H9 (cell line): ENCODE measurements at regions not wholly inside any gene's neighbourhood (a gene's known extent, or its start where the extent isn't known, plus 50 kb on each side); places are given as distances from the start of the nearest gene placed in this dataset.

Experiments used
- DNase-seq: peaks from one replicate; pipeline ENCODE4 v3.0.0-alpha.2; 2017
- H2AFZ ChIP-seq: one replicate; pipeline ENCODE4 v1.6.1; 2013; ENCODE audit warnings: mild to moderate bottlenecking, low read length, control low read depth, moderate library complexity
- H2AK5ac ChIP-seq: 2 replicates; pipeline ENCODE4 v1.6.1; 2013; ENCODE audit warnings: low read length, control low read depth, mixed read lengths; ENCODE audit not compliant: insufficient read length
- H2BK120ac ChIP-seq: one replicate; pipeline ENCODE4 v1.6.1; 2013; ENCODE audit warnings: low read depth, mild to moderate bottlenecking, low read length, control low read depth, inconsistent platforms; ENCODE audit not compliant: poor library complexity, severe bottlenecking
- H2BK12ac ChIP-seq: 2 replicates; pipeline ENCODE4 v1.6.1; 2013; ENCODE audit warnings: low read length, control low read depth, mixed read lengths, low read depth; ENCODE audit not compliant: insufficient read length
- H2BK15ac ChIP-seq: 2 replicates; pipeline ENCODE4 v1.6.1; 2013; ENCODE audit warnings: low read depth, low read length, control low read depth
- H2BK20ac ChIP-seq: one replicate; pipeline ENCODE4 v1.6.1; 2013; ENCODE audit warnings: low read depth, mild to moderate bottlenecking, low read length, control low read depth, inconsistent platforms; ENCODE audit not compliant: poor library complexity, severe bottlenecking
- H2BK5ac ChIP-seq: 2 replicates; pipeline ENCODE4 v1.6.1; 2013; ENCODE audit warnings: low read length, control low read depth, mixed read lengths; ENCODE audit not compliant: insufficient read length
- H3K14ac ChIP-seq: 2 replicates; pipeline ENCODE4 v1.6.1; 2013; ENCODE audit warnings: low read length, control low read depth; ENCODE audit not compliant: insufficient read depth
- H3K18ac ChIP-seq: 2 replicates; pipeline ENCODE4 v1.6.1; 2013; ENCODE audit warnings: low read depth, mild to moderate bottlenecking, mixed read lengths, low read length, control low read depth; ENCODE audit not compliant: insufficient read length
- H3K23ac ChIP-seq: 2 replicates; pipeline ENCODE4 v1.6.1; 2013; ENCODE audit warnings: low read length, control low read depth, mixed read lengths, low read depth; ENCODE audit not compliant: insufficient read length
- H3K23me2 ChIP-seq: 2 replicates; pipeline ENCODE4 v1.6.1; 2013; ENCODE audit warnings: low read depth, mild to moderate bottlenecking, mixed read lengths, low read length, control low read depth; ENCODE audit not compliant: insufficient read length, poor library complexity, severe bottlenecking
- H3K27ac ChIP-seq: 2 replicates; pipeline ENCODE4 v1.5.1; 2013; ENCODE audit warnings: low read length, control low read depth, mixed read lengths, low read depth; ENCODE audit not compliant: insufficient read length
- H3K27me3 ChIP-seq: 2 replicates; pipeline ENCODE4 v1.6.1; 2013; ENCODE audit warnings: low read length, control low read depth, inconsistent platforms; ENCODE audit not compliant: insufficient read depth
- H3K4ac ChIP-seq: 2 replicates; pipeline ENCODE4 v1.6.1; 2013; ENCODE audit warnings: low read depth, mild to moderate bottlenecking, control low read depth, inconsistent platforms, low read length, moderate library complexity
- H3K4me1 ChIP-seq: 2 replicates; pipeline ENCODE4 v1.6.1; 2013; ENCODE audit warnings: low read length, control low read depth, inconsistent platforms; ENCODE audit not compliant: insufficient read depth
- H3K4me2 ChIP-seq: 2 replicates; pipeline ENCODE4 v1.6.1; 2013; ENCODE audit warnings: low read length, control low read depth, mixed read lengths; ENCODE audit not compliant: insufficient read length, insufficient read depth
- H3K56ac ChIP-seq: 2 replicates; pipeline ENCODE4 v1.6.1; 2013; ENCODE audit warnings: low read depth, mild to moderate bottlenecking, mixed read lengths, low read length, control low read depth; ENCODE audit not compliant: insufficient read length
- H3K79me1 ChIP-seq: 2 replicates; pipeline ENCODE4 v1.6.1; 2013; ENCODE audit warnings: low read depth, mild to moderate bottlenecking, moderate library complexity, low read length, control low read depth, inconsistent platforms; ENCODE audit not compliant: insufficient read depth, poor library complexity, severe bottlenecking
- H3K79me2 ChIP-seq: 2 replicates; pipeline ENCODE4 v1.6.1; 2013; ENCODE audit warnings: low read length, control low read depth, inconsistent platforms; ENCODE audit not compliant: insufficient read depth
- H3K9ac ChIP-seq: 2 replicates; pipeline ENCODE4 v1.6.1; 2013; ENCODE audit warnings: low read length, control low read depth, mixed read lengths; ENCODE audit not compliant: insufficient read length; ENCODE audit errors: extremely low read depth
- H3K9me3 ChIP-seq: one replicate; pipeline ENCODE4 v1.6.1; 2013; ENCODE audit warnings: low read depth, low read length, inconsistent platforms; ENCODE audit not compliant: control insufficient read depth
- H3T11ph ChIP-seq: one replicate; pipeline ENCODE4 v1.6.1; 2013; ENCODE audit warnings: mild to moderate bottlenecking, low read length, control low read depth, inconsistent platforms
- H4K20me1 ChIP-seq: one replicate; pipeline ENCODE4 v1.6.1; 2013; ENCODE audit not compliant: control insufficient read depth, insufficient read length, insufficient read depth
- H4K5ac ChIP-seq: 2 replicates; pipeline ENCODE4 v1.6.1; 2013; ENCODE audit warnings: low read depth, mild to moderate bottlenecking, mixed read lengths, low read length, control low read depth; ENCODE audit not compliant: insufficient read length
- H4K8ac ChIP-seq: replicated peaks from 2 replicates; pipeline ENCODE4 v1.6.1; 2013; ENCODE audit warnings: low read length, control low read depth, mixed read lengths, low read depth; ENCODE audit not compliant: insufficient read length
- H4K91ac ChIP-seq: 2 replicates; pipeline ENCODE4 v1.6.1; 2013; ENCODE audit warnings: low read depth, mild to moderate bottlenecking, moderate library complexity, mixed read lengths, low read length, control low read depth; ENCODE audit not compliant: insufficient read length
- H3K27ac Mint-ChIP-seq, 3 experiments: 2 replicates in 2 of 3; 3 replicates in 1 of 3; pipeline ENCODE4 v1.8.0; 2020 to 2021; ENCODE audit warnings: mixed read lengths in 3 of 3, mild to moderate bottlenecking in 1 of 3, moderate library complexity in 1 of 3
- H3K27me3 Mint-ChIP-seq: 2 replicates; pipeline ENCODE4 v1.8.0; 2021; ENCODE audit warnings: low read depth, mild to moderate bottlenecking, moderate library complexity, mixed read lengths
- H3K36me3 Mint-ChIP-seq, 3 experiments: 2 replicates in 2 of 3; 3 replicates in 1 of 3; pipeline ENCODE4 v1.8.0; 2020 to 2021; ENCODE audit warnings: low read depth in 3 of 3, mixed read lengths in 3 of 3; ENCODE audit not compliant: insufficient read depth in 1 of 3
- H3K4me1 Mint-ChIP-seq, 2 experiments: 2 replicates each; pipeline ENCODE4 v1.8.0; 2020; ENCODE audit warnings: mixed read lengths in 2 of 2
- H3K4me3 Mint-ChIP-seq, 2 experiments: 2 replicates in 1 of 2; 3 replicates in 1 of 2; pipeline ENCODE4 v1.8.0; 2020 to 2021; ENCODE audit warnings: mild to moderate bottlenecking in 2 of 2, mixed read lengths in 2 of 2, moderate library complexity in 1 of 2
- H3K9me3 Mint-ChIP-seq, 2 experiments: 2 replicates in 1 of 2; 3 replicates in 1 of 2; pipeline ENCODE4 v1.8.0; 2020; ENCODE audit warnings: mild to moderate bottlenecking in 2 of 2, mixed read lengths in 2 of 2, moderate library complexity in 1 of 2
- CTCF ChIP-seq: fragments of 200-600 bp; sonication (generic); conservative IDR thresholded peaks from 3 replicates; pipeline ENCODE4 v1.8.0; 2021; ENCODE audit warnings: antibody characterized with exemption, mild to moderate bottlenecking
- WGBS: extraction: QIAGEN DNeasy Blood & Tissue Kit; methylation state at CpG from one replicate; pipeline ENCODE4 v1.1.7; 2013; ENCODE audit warnings: missing lambda C conversion rate, low lambda C conversion rate, mixed read lengths; ENCODE audit not compliant: insufficient read length; ENCODE audit errors: extremely low coverage; 5-methylcytosine and 5-hydroxymethylcytosine counted together

- H3T11ph ChIP-seq = no peak overlapping the region
- no peak overlapping the region for H4K91ac ChIP-seq
- whole genome bisulfite sequencing = no CpG with 5 or more reads among the region's 6 CpGs
- H3K23me2 ChIP-seq = no peaks in the 10 kb centered on the region
- no peak overlapping the region for H2BK120ac ChIP-seq
- no peak for TF ChIP-seq CTCF
- no peaks in the 10 kb centered on the region for H3K79me1 ChIP-seq
- no peaks in the 10 kb centered on the region for H3K79me2 ChIP-seq
- Mint-ChIP-seq H3K4me3 (no peak overlapping the region), H3K36me3 (no peaks in the 10 kb centered on the region; a peak in 1 of 7 replicates), H3K27ac (peak overlapping the region in 1 of 3 experiments; percentile 6; a peak in 1 of 7 replicates), H3K4me1 (no peaks in the 10 kb centered on the region), H3K27me3 (no peaks in the 10 kb centered on the region), H3K9me3 (peaks cover 0 to 3% of the 10 kb centered on the region in 2 experiments; a peak in 1 of 5 replicates)
- no peaks in the 10 kb centered on the region for H3K27me3 ChIP-seq
- no peak overlapping the region for H2BK20ac ChIP-seq
- H4K5ac ChIP-seq = no peak overlapping the region
- H3K14ac ChIP-seq = no peak overlapping the region
- no peaks in the 10 kb centered on the region for H3K4me1 ChIP-seq
- H4K20me1 ChIP-seq = no peaks in the 10 kb centered on the region
- no peak overlapping the region for H2AK5ac ChIP-seq
- no peaks in the 10 kb centered on the region for H3K9me3 ChIP-seq
- H3K23ac ChIP-seq = no peak overlapping the region
- H2BK12ac ChIP-seq = no peak overlapping the region
- DNase-seq = no peak
- no peak overlapping the region for H3K4ac ChIP-seq
- H4K8ac ChIP-seq = no peak overlapping the region
- no peak overlapping the region for H3K56ac ChIP-seq
- H2BK15ac ChIP-seq = no peak overlapping the region
- no peak overlapping the region for H2BK5ac ChIP-seq
- H3K4me2 ChIP-seq = no peak overlapping the region
- H3K9ac ChIP-seq = no peak overlapping the region
- no peak overlapping the region for H3K27ac ChIP-seq
- no peak overlapping the region for H2AFZ ChIP-seq
- H3K18ac ChIP-seq = no peak overlapping the region
These were observed 83.2 kb downstream of the NFKBIZ start for GRCh38 chr3:101932326-101933068.
